ENCODE measurements at regions not wholly inside any gene's neighbourhood (a gene's known extent, or its start where the extent isn't known, plus 50 kb on each side); places are given as distances from the start of the nearest gene placed in this dataset.

DNA sequence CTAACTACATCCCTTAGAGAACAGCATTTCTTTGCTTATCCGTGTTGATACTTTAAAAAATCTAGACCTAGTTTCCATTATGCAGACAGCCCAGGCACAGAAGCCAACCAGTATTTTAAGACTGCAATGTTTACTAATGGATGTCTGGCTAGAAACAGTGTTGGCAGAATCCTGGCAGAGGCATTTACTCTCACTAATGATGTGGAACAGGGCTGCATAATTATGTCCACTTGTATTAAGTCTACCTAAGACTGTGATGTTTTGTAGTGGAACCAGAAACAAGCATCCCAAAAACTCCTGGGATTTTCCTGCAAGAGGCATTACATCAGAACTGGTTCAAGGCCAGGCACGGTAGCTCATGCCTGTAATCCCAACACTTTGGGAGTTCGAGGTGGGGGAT is 50.2 kb upstream of the PICALM start:
- DNase-seq (ENCODE audit: low spot score): no peak
